Activated naive CD4-positive, alpha-beta T cell treated with anti-CD3 and anti-CD28 coated beads, Interleukin-2, amount 10 ng/mL, durations not matched to agents 7 days and 5 days (primary cell): ENCODE measurements at regions not wholly inside any gene's neighbourhood (a gene's known extent, or its start where the extent isn't known, plus 50 kb on each side); places are given as distances from the start of the nearest gene placed in this dataset.

Source experiments
- CTCF ChIA-PET: fragments of 350-600 bp; sonication (Branson Sonifier 250); formaldehyde crosslinking; loops from one replicate; lab custom pipeline; 2021; ENCODE audit warnings: antibody characterized with exemption; lab: Charles Lee
- DNase-seq: peaks from one replicate; pipeline ENCODE4 v3.0.0-alpha.2; 2020
- H3K27ac Mint-ChIP-seq: one replicate; pipeline ENCODE4 v1.8.0; 2021; ENCODE audit warnings: mild to moderate bottlenecking, moderate library complexity, mixed read lengths
- H3K27me3 Mint-ChIP-seq: one replicate; pipeline ENCODE4 v1.8.0; 2021; ENCODE audit warnings: mild to moderate bottlenecking, mixed read lengths
- H3K36me3 Mint-ChIP-seq: one replicate; pipeline ENCODE4 v1.8.0; 2021; ENCODE audit warnings: mixed read lengths
- H3K4me1 Mint-ChIP-seq: one replicate; pipeline ENCODE4 v1.8.0; 2021; ENCODE audit warnings: mixed read lengths
- H3K4me3 Mint-ChIP-seq: one replicate; pipeline ENCODE4 v1.8.0; 2021; ENCODE audit warnings: mild to moderate bottlenecking, moderate library complexity, mixed read lengths
- H3K9me3 Mint-ChIP-seq: one replicate; pipeline ENCODE4 v1.8.0; 2021; ENCODE audit warnings: mixed read lengths

GRCh38 chr12:127388985-127389384 is 878.0 kb upstream of the TMEM132C start:
- Mint-ChIP-seq H3K27me3 (no peaks in the 10 kb centered on the region), H3K4me1 (no peaks in the 10 kb centered on the region), H3K4me3 (no peak overlapping the region), H3K27ac (no peak overlapping the region), H3K36me3 (no peaks in the 10 kb centered on the region), H3K9me3 (no peaks in the 10 kb centered on the region)
- DNase-seq, result no peak
- CTCF ChIA-PET, result no interaction called here

GRCh38 chr12:127389923-127390322 is 877.0 kb upstream of the TMEM132C start:
- H3K9me3 Mint-ChIP-seq, result no peaks in the 10 kb centered on the region
- H3K4me1 Mint-ChIP-seq, result no peaks in the 10 kb centered on the region
- CTCF ChIA-PET, result interaction anchor here (1.6 kb wide), 1 partner anchor 9 kb away, joined by 7 read pairs; no protein-coding TSS in a partner anchor
- no peaks in the 10 kb centered on the region for H3K36me3 Mint-ChIP-seq
- no peak overlapping the region for H3K27ac Mint-ChIP-seq
- no peaks in the 10 kb centered on the region for H3K27me3 Mint-ChIP-seq
- H3K4me3 Mint-ChIP-seq, result no peak overlapping the region
- no peak for DNase-seq

- H3K4me3 Mint-ChIP-seq, result no peak overlapping the region
- peaks cover 4% of the 10 kb centered on the region for H3K27me3 Mint-ChIP-seq
- no peak overlapping the region for H3K27ac Mint-ChIP-seq
- H3K4me1 Mint-ChIP-seq, result no peaks in the 10 kb centered on the region
- no peaks in the 10 kb centered on the region for H3K36me3 Mint-ChIP-seq
- DNase-seq, result no peak
- no peaks in the 10 kb centered on the region for H3K9me3 Mint-ChIP-seq
- CTCF ChIA-PET, result interaction anchor here (1.5 kb wide), 1 partner anchor 12 kb away, joined by 3 read pairs; no protein-coding TSS in a partner anchor
These were observed 873.5 kb upstream of the TMEM132C start for GRCh38 chr12:127393465-127393864.

DNA sequence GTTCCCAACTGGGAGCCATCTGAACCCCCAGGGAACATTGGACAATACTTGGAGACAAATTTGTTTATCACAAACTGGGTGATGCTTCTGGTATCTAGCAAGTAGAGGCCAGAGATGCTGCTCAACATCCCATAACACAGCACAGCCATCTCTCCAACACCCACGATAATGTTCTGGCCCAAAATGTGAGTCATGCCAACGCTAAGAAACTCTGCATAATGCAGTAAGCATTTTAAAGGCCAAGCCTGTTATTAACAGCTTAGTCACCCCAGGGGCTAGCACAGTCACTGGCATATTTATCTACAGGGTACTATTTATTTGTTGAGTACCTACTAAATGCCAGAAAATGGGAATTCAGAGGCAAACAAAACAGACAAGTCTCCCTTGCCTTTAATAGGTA is 873.1 kb upstream of the TMEM132C start:
- DNase-seq, result no peak
- peaks cover 4% of the 10 kb centered on the region for H3K27me3 Mint-ChIP-seq
- H3K4me1 Mint-ChIP-seq, result no peaks in the 10 kb centered on the region
- no peaks in the 10 kb centered on the region for H3K36me3 Mint-ChIP-seq
- H3K4me3 Mint-ChIP-seq, result no peak overlapping the region
- H3K9me3 Mint-ChIP-seq, result no peaks in the 10 kb centered on the region
- CTCF ChIA-PET, result interaction anchor here (1.5 kb wide), 1 partner anchor 13 kb away, joined by 3 read pairs; no protein-coding TSS in a partner anchor
- no peak overlapping the region for H3K27ac Mint-ChIP-seq

GRCh38 chr12:127396734-127397133 is 870.2 kb upstream of the TMEM132C start:
- H3K4me1 Mint-ChIP-seq, result no peaks in the 10 kb centered on the region
- no peak overlapping the region for H3K4me3 Mint-ChIP-seq
- H3K27ac Mint-ChIP-seq, result no peak overlapping the region
- H3K27me3 Mint-ChIP-seq, result peaks cover 4% of the 10 kb centered on the region
- no peak for DNase-seq
- no peaks in the 10 kb centered on the region for H3K9me3 Mint-ChIP-seq
- no peaks in the 10 kb centered on the region for H3K36me3 Mint-ChIP-seq
- CTCF ChIA-PET, result no interaction called here

- H3K36me3 Mint-ChIP-seq, result no peaks in the 10 kb centered on the region
- CTCF ChIA-PET, result interaction anchor here (0.6 kb wide), 1 partner anchor 17 kb away, joined by 3 read pairs; no protein-coding TSS in a partner anchor
- H3K4me1 Mint-ChIP-seq, result no peaks in the 10 kb centered on the region
- H3K27ac Mint-ChIP-seq, result no peak overlapping the region
- no peak overlapping the region for H3K4me3 Mint-ChIP-seq
- H3K27me3 Mint-ChIP-seq, result peaks cover 4% of the 10 kb centered on the region
- no peak for DNase-seq
- H3K9me3 Mint-ChIP-seq, result no peaks in the 10 kb centered on the region
These were observed 868.8 kb upstream of the TMEM132C start for GRCh38 chr12:127398016-127398710.

GRCh38 chr12:127399451-127399850 is 867.5 kb upstream of the TMEM132C start:
- Mint-ChIP-seq H3K36me3 (no peaks in the 10 kb centered on the region), H3K27ac (no peak overlapping the region), H3K9me3 (no peaks in the 10 kb centered on the region), H3K4me1 (no peaks in the 10 kb centered on the region), H3K4me3 (no peak overlapping the region), H3K27me3 (peaks cover 4% of the 10 kb centered on the region)
- DNase-seq, result no peak
- CTCF ChIA-PET, result interaction anchor here (0.6 kb wide), 1 partner anchor 18 kb away, joined by 3 read pairs; no protein-coding TSS in a partner anchor

DNA sequence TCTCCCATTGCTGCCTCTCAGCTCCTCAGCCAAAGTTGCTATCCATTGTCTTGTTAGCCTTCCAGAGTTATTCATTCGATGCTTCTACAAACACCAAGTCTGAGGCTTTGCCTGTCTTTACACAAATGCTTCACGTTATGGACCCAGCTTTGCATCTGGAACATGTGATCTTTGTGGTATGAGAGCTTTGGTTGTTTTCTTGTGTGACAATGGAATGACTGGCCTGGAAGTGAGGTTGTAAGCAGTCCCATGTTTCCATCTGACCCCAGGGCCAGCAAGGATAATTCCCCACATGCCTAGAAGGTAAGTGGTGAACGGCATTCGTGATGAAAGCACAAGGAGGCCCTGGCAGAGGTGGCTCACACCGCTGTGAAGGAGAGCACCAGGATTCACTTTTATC is 866.7 kb upstream of the TMEM132C start:
- Mint-ChIP-seq H3K27ac (no peak overlapping the region), H3K36me3 (no peaks in the 10 kb centered on the region), H3K27me3 (peaks cover 4% of the 10 kb centered on the region), H3K9me3 (no peaks in the 10 kb centered on the region), H3K4me1 (no peaks in the 10 kb centered on the region), H3K4me3 (no peak overlapping the region)
- CTCF ChIA-PET, result interaction anchor here (1.4 kb wide), 1 partner anchor 19 kb away, joined by 3 read pairs; no protein-coding TSS in a partner anchor
- DNase-seq, result no peak

GRCh38 chr12:127401005-127401404 is 866.0 kb upstream of the TMEM132C start:
- Mint-ChIP-seq H3K36me3 (no peaks in the 10 kb centered on the region), H3K4me1 (no peaks in the 10 kb centered on the region), H3K4me3 (no peak overlapping the region), H3K27me3 (peaks cover 4% of the 10 kb centered on the region), H3K27ac (no peak overlapping the region), H3K9me3 (no peaks in the 10 kb centered on the region)
- CTCF ChIA-PET, result interaction anchor here (1.4 kb wide), 1 partner anchor 20 kb away, joined by 3 read pairs; no protein-coding TSS in a partner anchor
- DNase-seq, result no peak

- H3K27ac Mint-ChIP-seq, result no peak overlapping the region
- CTCF ChIA-PET, result interaction anchor here (1.4 kb wide), 1 partner anchor 20 kb away, joined by 3 read pairs; no protein-coding TSS in a partner anchor
- no peaks in the 10 kb centered on the region for H3K36me3 Mint-ChIP-seq
- no peaks in the 10 kb centered on the region for H3K4me1 Mint-ChIP-seq
- H3K4me3 Mint-ChIP-seq, result no peak overlapping the region
- peaks cover 4% of the 10 kb centered on the region for H3K27me3 Mint-ChIP-seq
- no peak for DNase-seq
- no peaks in the 10 kb centered on the region for H3K9me3 Mint-ChIP-seq
These were observed 865.4 kb upstream of the TMEM132C start for GRCh38 chr12:127401536-127401935.

DNA sequence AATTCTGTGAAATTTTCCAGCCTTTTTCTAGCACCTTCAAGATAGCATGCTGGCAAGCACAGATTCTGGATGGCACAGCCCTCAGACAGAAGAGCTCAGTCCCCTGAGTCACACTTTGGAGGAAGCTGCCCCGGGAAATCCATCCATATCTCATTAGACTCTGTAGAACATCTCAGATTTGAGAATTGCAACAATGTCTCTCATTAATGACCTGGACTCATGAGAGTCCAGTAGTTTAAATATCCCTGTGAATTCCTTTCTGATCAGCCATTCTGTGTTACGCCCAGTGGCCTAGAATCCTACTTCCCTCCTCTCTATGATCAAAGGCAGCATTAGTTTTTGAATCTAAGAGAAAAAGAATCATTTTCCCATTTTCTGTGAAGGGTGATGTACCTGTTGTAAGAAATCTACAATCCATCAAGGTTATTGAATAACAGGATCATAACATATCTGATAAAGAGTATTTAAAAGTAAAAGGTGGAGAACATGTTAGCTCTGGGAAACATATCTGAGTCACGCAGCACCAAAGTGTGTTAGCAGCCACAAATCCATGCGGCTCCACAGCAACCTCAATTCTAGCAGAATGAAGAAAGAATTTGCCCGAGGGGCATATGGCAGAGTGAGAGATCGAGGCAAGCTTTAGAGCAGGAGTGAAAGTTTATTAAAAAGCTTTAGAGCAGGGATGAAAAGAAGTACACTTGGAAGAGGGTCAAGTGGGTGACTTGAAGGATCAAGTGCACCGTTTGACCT is 855.6 kb upstream of the TMEM132C start:
- DNase-seq, result no peak
- CTCF ChIA-PET, result no interaction called here
- H3K9me3 Mint-ChIP-seq, result peaks cover 2% of the 10 kb centered on the region
- no peaks in the 10 kb centered on the region for H3K27me3 Mint-ChIP-seq
- no peak overlapping the region for H3K27ac Mint-ChIP-seq
- H3K36me3 Mint-ChIP-seq, result no peaks in the 10 kb centered on the region
- H3K4me1 Mint-ChIP-seq, result no peaks in the 10 kb centered on the region
- no peak overlapping the region for H3K4me3 Mint-ChIP-seq

GRCh38 chr12:127411981-127412380 is 855.0 kb upstream of the TMEM132C start:
- peaks cover 6% of the 10 kb centered on the region for H3K9me3 Mint-ChIP-seq
- CTCF ChIA-PET, result no interaction called here
- DNase-seq, result no peak
- H3K36me3 Mint-ChIP-seq, result no peaks in the 10 kb centered on the region
- no peak overlapping the region for H3K4me3 Mint-ChIP-seq
- H3K27ac Mint-ChIP-seq, result no peak overlapping the region
- no peaks in the 10 kb centered on the region for H3K27me3 Mint-ChIP-seq
- no peaks in the 10 kb centered on the region for H3K4me1 Mint-ChIP-seq

GRCh38 chr12:127412866-127413265 is 854.1 kb upstream of the TMEM132C start:
- no peaks in the 10 kb centered on the region for H3K4me1 Mint-ChIP-seq
- no peak for DNase-seq
- CTCF ChIA-PET, result no interaction called here
- no peak overlapping the region for H3K4me3 Mint-ChIP-seq
- no peaks in the 10 kb centered on the region for H3K36me3 Mint-ChIP-seq
- no peak overlapping the region for H3K27ac Mint-ChIP-seq
- no peaks in the 10 kb centered on the region for H3K27me3 Mint-ChIP-seq
- peaks cover 11% of the 10 kb centered on the region for H3K9me3 Mint-ChIP-seq

DNA sequence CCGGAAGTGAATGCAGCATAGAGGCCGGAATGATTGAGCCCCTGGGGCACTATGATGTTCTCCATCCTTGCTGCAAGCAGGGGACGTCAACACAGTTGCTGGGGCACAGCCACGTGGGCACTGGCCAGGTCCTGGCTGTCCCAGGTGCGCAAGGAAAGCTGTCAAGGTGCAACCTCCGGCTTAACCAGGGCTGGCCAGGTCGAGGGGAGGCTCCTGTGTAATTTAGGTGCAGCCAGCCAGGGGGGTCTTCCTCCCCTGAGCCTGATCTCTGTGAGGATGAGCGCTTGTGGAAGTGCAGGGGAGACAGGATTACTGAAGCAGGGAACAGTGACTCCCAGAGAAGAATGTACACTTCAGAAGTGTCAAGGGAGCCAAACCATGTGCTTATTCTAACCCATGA is 852.8 kb upstream of the TMEM132C start:
- Mint-ChIP-seq H3K4me1 (no peaks in the 10 kb centered on the region), H3K9me3 (peaks cover 19% of the 10 kb centered on the region), H3K36me3 (no peaks in the 10 kb centered on the region), H3K27me3 (no peaks in the 10 kb centered on the region), H3K4me3 (no peak overlapping the region), H3K27ac (no peak overlapping the region)
- CTCF ChIA-PET, result no interaction called here
- no peak for DNase-seq
